HEK293 (cell line): ENCODE measurements at regions not wholly inside any gene's neighbourhood (a gene's known extent, or its start where the extent isn't known, plus 50 kb on each side); places are given as distances from the start of the nearest gene placed in this dataset.

ENCODE experiments used
- CTCF ChIA-PET: fragments of 350-600 bp; formaldehyde crosslinking; extraction: SDS; loops from one replicate; lab custom pipeline; 2021; ENCODE audit warnings: antibody characterized with exemption; lab: Yijun Ruan, JAX
- POLR2A ChIA-PET: fragments of 300-600 bp; formaldehyde crosslinking; extraction: SDS; loops from one replicate; lab custom pipeline; 2020; ENCODE audit warnings: antibody characterized with exemption, inconsistent platforms; lab: Yijun Ruan, JAX
- H3K27ac ChIP-seq: fragments of 200-500 bp; sonication (Bioruptor generic); 2 replicates; pipeline ENCODE4 v1.5.1; 2014; ENCODE audit warnings: low read depth, low read length, control low read depth, inconsistent platforms; ENCODE audit errors: extremely low read depth
- H3K36me3 ChIP-seq, 2 experiments: fragments of 200-500 bp in 1 of 2; sonication (Bioruptor generic) in 1 of 2; 1 replicate in 1 of 2; 2 replicates in 1 of 2; pipeline ENCODE4 v1.5.1; 2014 to 2017; ENCODE audit warnings: inconsistent platforms in 2 of 2, low read length in 2 of 2; ENCODE audit not compliant: control insufficient read depth in 2 of 2, insufficient read depth in 1 of 2
- H3K4me1 ChIP-seq: fragments of 200-500 bp; sonication (Bioruptor generic); 2 replicates; pipeline ENCODE4 v1.5.1; 2014; ENCODE audit warnings: mild to moderate bottlenecking, low read length, inconsistent platforms; ENCODE audit not compliant: control insufficient read depth, insufficient read depth
- H3K4me3 ChIP-seq: 2 replicates; pipeline ENCODE4 v1.5.1; 2011; ENCODE audit warnings: low read depth, mild to moderate bottlenecking, control low read depth, low read length, moderate library complexity
- H3K9me3 ChIP-seq: fragments of 200-500 bp; sonication (Bioruptor generic); 2 replicates; pipeline ENCODE4 v1.5.1; 2014; ENCODE audit warnings: low read depth, low read length, inconsistent platforms; ENCODE audit not compliant: control insufficient read depth, insufficient read depth
- BCL11B ChIP-seq: fragments of 450-650 bp; formaldehyde crosslinking; IDR thresholded peaks from 2 replicates; pipeline ENCODE4 v1.5.1; 2016; ENCODE audit warnings: low read depth, missing biosample characterization, missing genetic modification characterization
- BCL6B ChIP-seq: fragments of 450-650 bp; formaldehyde crosslinking; IDR thresholded peaks from 2 replicates; pipeline ENCODE4 v1.5.1; 2017; ENCODE audit warnings: missing biosample characterization, missing genetic modification characterization
- IKZF3 ChIP-seq: fragments of 450-650 bp; IDR thresholded peaks from 2 replicates; pipeline ENCODE4 v1.5.0; 2018; ENCODE audit warnings: missing biosample characterization, mild to moderate bottlenecking, missing genetic modification characterization, moderate library complexity
- TRIM28 ChIP-seq: IDR thresholded peaks from 2 replicates; pipeline ENCODE4 v1.6.1; 2011; ENCODE audit warnings: low read length, control low read depth, borderline replicate concordance
- YY2 ChIP-seq: fragments of 450-650 bp; formaldehyde crosslinking; IDR thresholded peaks from 2 replicates; pipeline ENCODE4 v1.5.1; 2016; ENCODE audit warnings: missing biosample characterization, missing genetic modification characterization
- ZBTB1 ChIP-seq: fragments of 450-650 bp; formaldehyde crosslinking; IDR thresholded peaks from 2 replicates; pipeline ENCODE4 v1.5.1; 2016; ENCODE audit warnings: missing biosample characterization, missing genetic modification characterization
- ZFHX2 ChIP-seq: fragments of 450-650 bp; formaldehyde crosslinking; conservative IDR thresholded peaks from 2 replicates; pipeline ENCODE4 v1.5.1; 2016; ENCODE audit warnings: missing biosample characterization, missing genetic modification characterization
- ZFP41 ChIP-seq: fragments of 450-650 bp; formaldehyde crosslinking; IDR thresholded peaks from 2 replicates; pipeline ENCODE4 v1.5.1; 2016; ENCODE audit warnings: missing biosample characterization, missing genetic modification characterization, borderline replicate concordance
- ZNF138 ChIP-seq: fragments of 450-650 bp; formaldehyde crosslinking; IDR thresholded peaks from 2 replicates; pipeline ENCODE4 v1.5.1; 2016; ENCODE audit warnings: missing biosample characterization, missing genetic modification characterization, borderline replicate concordance
- ZNF155 ChIP-seq: fragments of 450-650 bp; formaldehyde crosslinking; IDR thresholded peaks from 2 replicates; pipeline ENCODE4 v1.5.1; 2016; ENCODE audit warnings: missing biosample characterization, missing genetic modification characterization
- ZNF302 ChIP-seq: fragments of 450-650 bp; formaldehyde crosslinking; IDR thresholded peaks from 2 replicates; pipeline ENCODE4 v1.5.1; 2016; ENCODE audit warnings: missing biosample characterization, missing genetic modification characterization, low read depth
- ZNF423 ChIP-seq: fragments of 450-650 bp; formaldehyde crosslinking; IDR thresholded peaks from 2 replicates; pipeline ENCODE4 v1.5.1; 2016; ENCODE audit warnings: missing biosample characterization, missing genetic modification characterization
- ZNF510 ChIP-seq: fragments of 450-650 bp; formaldehyde crosslinking; IDR thresholded peaks from 2 replicates; pipeline ENCODE4 v1.5.1; 2018; ENCODE audit warnings: mild to moderate bottlenecking, missing genetic modification characterization, missing biosample characterization; ENCODE audit not compliant: insufficient replicate concordance
- ZNF830 ChIP-seq: fragments of 450-650 bp; IDR thresholded peaks from 2 replicates; pipeline ENCODE4 v1.5.0; 2018; ENCODE audit warnings: missing biosample characterization, missing genetic modification characterization, low read depth, mild to moderate bottlenecking, moderate library complexity
- TF ChIP-seq, protein P1 (sequence below): fragments of 450-650 bp; formaldehyde crosslinking; IDR thresholded peaks from 2 replicates; pipeline ENCODE4 v1.5.1; 2017; ENCODE audit warnings: missing biosample characterization, missing genetic modification characterization
- TF ChIP-seq, protein P2 (sequence below): fragments of 450-650 bp; formaldehyde crosslinking; IDR thresholded peaks from 2 replicates; pipeline ENCODE4 v1.5.1; 2016; ENCODE audit warnings: missing biosample characterization, missing genetic modification characterization
- TF ChIP-seq, protein P3 (sequence below): fragments of 450-650 bp; formaldehyde crosslinking; IDR thresholded peaks from 2 replicates; pipeline ENCODE4 v1.5.1; 2016; ENCODE audit warnings: missing biosample characterization, missing genetic modification characterization
- TF ChIP-seq, protein P4 (sequence below): fragments of 450-650 bp; formaldehyde crosslinking; IDR thresholded peaks from 2 replicates; pipeline ENCODE4 v1.5.1; 2016; ENCODE audit warnings: missing biosample characterization, missing genetic modification characterization

DNA sequence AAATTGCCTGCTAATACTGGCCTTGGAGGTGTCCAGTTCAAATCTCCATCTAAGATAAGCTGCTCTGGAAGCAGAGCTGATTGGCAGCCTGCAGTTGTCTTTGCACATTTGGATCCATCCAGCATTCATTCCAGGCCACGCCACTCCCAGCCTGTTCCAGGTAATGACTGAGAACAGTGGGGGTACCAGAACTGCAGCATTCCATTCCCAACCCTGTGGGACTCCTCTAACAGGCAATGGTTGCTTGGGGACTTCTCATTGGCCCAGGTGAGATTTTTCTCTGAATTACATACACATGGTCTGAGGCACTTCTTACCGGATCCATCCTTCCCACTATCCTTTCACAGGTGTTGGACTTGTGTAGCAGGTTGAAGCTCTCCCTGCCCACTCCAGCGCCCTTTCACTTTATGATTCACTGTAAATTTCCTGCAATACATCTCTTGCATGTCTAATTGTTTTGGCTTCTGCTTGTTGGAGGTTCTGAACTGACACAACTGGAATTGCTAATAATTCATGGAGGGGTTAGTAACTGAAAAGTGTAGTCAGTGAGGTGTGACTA, 206.1 kb upstream of the ZFHX3 start:
- H3K9me3 ChIP-seq: no peaks in the 10 kb centered on the region
- H3K27ac ChIP-seq: no peak overlapping the region
- TF ChIP-seq, protein P1, sequence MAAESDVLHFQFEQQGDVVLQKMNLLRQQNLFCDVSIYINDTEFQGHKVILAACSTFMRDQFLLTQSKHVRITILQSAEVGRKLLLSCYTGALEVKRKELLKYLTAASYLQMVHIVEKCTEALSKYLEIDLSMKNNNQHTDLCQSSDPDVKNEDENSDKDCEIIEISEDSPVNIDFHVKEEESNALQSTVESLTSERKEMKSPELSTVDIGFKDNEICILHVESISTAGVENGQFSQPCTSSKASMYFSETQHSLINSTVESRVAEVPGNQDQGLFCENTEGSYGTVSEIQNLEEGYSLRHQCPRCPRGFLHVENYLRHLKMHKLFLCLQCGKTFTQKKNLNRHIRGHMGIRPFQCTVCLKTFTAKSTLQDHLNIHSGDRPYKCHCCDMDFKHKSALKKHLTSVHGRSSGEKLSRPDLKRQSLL (tag by site-specific recombination): no peak
- TF ChIP-seq ZNF423 (tag by site-specific recombination) (no peak), YY2 (tag by site-specific recombination) (no peak), ZNF510 (tag by site-specific recombination) (no peak), BCL11B (tag by site-specific recombination) (no peak), ZFP41 (tag by site-specific recombination) (no peak), IKZF3 (no peak), ZFHX2 (no peak), ZNF830 (no peak), TRIM28 (no peak), ZNF302 (no peak), ZNF155 (no peak), ZNF138 (tag by site-specific recombination) (no peak), BCL6B (tag by site-specific recombination) (no peak), ZBTB1 (tag by site-specific recombination) (no peak)
- TF ChIP-seq, protein P2, sequence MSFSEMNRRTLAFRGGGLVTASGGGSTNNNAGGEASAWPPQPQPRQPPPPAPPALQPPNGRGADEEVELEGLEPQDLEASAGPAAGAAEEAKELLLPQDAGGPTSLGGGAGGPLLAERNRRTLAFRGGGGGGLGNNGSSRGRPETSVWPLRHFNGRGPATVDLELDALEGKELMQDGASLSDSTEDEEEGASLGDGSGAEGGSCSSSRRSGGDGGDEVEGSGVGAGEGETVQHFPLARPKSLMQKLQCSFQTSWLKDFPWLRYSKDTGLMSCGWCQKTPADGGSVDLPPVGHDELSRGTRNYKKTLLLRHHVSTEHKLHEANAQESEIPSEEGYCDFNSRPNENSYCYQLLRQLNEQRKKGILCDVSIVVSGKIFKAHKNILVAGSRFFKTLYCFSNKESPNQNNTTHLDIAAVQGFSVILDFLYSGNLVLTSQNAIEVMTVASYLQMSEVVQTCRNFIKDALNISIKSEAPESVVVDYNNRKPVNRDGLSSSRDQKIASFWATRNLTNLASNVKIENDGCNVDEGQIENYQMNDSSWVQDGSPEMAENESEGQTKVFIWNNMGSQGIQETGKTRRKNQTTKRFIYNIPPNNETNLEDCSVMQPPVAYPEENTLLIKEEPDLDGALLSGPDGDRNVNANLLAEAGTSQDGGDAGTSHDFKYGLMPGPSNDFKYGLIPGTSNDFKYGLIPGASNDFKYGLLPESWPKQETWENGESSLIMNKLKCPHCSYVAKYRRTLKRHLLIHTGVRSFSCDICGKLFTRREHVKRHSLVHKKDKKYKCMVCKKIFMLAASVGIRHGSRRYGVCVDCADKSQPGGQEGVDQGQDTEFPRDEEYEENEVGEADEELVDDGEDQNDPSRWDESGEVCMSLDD (tag by site-specific recombination): no peak
- TF ChIP-seq, protein P3, sequence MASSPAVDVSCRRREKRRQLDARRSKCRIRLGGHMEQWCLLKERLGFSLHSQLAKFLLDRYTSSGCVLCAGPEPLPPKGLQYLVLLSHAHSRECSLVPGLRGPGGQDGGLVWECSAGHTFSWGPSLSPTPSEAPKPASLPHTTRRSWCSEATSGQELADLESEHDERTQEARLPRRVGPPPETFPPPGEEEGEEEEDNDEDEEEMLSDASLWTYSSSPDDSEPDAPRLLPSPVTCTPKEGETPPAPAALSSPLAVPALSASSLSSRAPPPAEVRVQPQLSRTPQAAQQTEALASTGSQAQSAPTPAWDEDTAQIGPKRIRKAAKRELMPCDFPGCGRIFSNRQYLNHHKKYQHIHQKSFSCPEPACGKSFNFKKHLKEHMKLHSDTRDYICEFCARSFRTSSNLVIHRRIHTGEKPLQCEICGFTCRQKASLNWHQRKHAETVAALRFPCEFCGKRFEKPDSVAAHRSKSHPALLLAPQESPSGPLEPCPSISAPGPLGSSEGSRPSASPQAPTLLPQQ (tag by site-specific recombination): no peak
- TF ChIP-seq, protein P4, sequence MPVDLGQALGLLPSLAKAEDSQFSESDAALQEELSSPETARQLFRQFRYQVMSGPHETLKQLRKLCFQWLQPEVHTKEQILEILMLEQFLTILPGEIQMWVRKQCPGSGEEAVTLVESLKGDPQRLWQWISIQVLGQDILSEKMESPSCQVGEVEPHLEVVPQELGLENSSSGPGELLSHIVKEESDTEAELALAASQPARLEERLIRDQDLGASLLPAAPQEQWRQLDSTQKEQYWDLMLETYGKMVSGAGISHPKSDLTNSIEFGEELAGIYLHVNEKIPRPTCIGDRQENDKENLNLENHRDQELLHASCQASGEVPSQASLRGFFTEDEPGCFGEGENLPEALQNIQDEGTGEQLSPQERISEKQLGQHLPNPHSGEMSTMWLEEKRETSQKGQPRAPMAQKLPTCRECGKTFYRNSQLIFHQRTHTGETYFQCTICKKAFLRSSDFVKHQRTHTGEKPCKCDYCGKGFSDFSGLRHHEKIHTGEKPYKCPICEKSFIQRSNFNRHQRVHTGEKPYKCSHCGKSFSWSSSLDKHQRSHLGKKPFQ (tag by site-specific recombination): no peak
- ChIA-PET CTCF (no interaction called here), POLR2A (interaction anchor here (0.8 kb wide), 1 partner anchor 21 kb away, joined by 3 read pairs; no protein-coding TSS in a partner anchor)
- no peaks in the 10 kb centered on the region for H3K36me3 ChIP-seq
- H3K4me1 ChIP-seq: 0 out of 2 replicates have a peak, but pooled peaks cover 3% of the 10 kb centered on the region
- H3K4me3 ChIP-seq: no peak overlapping the region
